GM12878 (cell line): ENCODE measurements at regions not wholly inside any gene's neighbourhood (a gene's known extent, or its start where the extent isn't known, plus 50 kb on each side); places are given as distances from the start of the nearest gene placed in this dataset.

Experiments used
- EP300 ChIP-seq, 2 experiments: fragments of 150-350 bp in 1 of 2; IDR thresholded peaks; 2 replicates each; pipeline ENCODE4 v1.6.1; 2011 to 2012; ENCODE audit warnings: low read depth in 2 of 2, low read length in 2 of 2, borderline replicate concordance in 1 of 2, improper control_type of control experiment in 1 of 2, inconsistent platforms in 1 of 2; ENCODE audit not compliant: control insufficient read depth in 1 of 2
- POLR2AphosphoS5 ChIP-seq: IDR thresholded peaks from 2 replicates; pipeline ENCODE4 v1.6.1; 2011; ENCODE audit warnings: mild to moderate bottlenecking, low read length, inconsistent platforms
- SUZ12 ChIP-seq: fragments of 200-600 bp; sonication (generic); IDR thresholded peaks from one replicate; pipeline ENCODE4 v1.6.1; 2018; ENCODE audit warnings: antibody characterized with exemption, mild to moderate bottlenecking; ENCODE audit not compliant: unreplicated experiment
- TF ChIP-seq, protein P1 (sequence below): IDR thresholded peaks from 2 replicates; pipeline ENCODE4 v1.6.1; 2011; ENCODE audit warnings: low read depth, mild to moderate bottlenecking, low read length, moderate library complexity, borderline replicate concordance; ENCODE audit errors: extremely low read depth

DNA sequence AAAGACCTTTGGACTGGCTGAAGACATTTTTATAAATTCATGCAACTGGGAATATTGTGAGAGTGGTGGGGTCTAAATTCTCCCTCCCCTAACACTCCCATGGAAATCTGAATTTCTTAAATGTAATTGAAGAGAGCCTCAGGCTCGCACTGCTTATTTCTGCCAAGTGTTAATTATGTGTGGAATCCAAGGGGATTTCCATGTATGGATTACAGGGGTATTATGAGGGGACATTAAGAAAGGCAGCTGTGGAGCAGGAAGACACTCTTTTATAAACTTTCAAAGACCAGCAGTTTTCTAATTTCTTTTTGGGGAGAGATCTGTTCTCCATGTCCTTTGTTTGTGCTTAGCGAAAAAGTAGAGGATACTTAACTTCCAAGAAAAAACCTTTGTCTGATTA lies 152.1 kb upstream of the TBL1XR1 start:
- TF ChIP-seq EP300 (IDR thresholded peaks at IDR 0.05; ENCODE audit: borderline replicate concordance in 1 of 2, control insufficient read depth in 1 of 2, low read depth in 2 of 2, low read length in 2 of 2) (no peak), SUZ12 (no peak), POLR2AphosphoS5 (no peak)
- TF ChIP-seq, protein P1, sequence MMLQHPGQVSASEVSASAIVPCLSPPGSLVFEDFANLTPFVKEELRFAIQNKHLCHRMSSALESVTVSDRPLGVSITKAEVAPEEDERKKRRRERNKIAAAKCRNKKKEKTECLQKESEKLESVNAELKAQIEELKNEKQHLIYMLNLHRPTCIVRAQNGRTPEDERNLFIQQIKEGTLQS, result no peak
